C4-2B (cell line): ENCODE measurements at regions not wholly inside any gene's neighbourhood (a gene's known extent, or its start where the extent isn't known, plus 50 kb on each side); places are given as distances from the start of the nearest gene placed in this dataset.

ENCODE experiments used
- ZFX ChIP-seq: fragments of 450-650 bp; IDR thresholded peaks from 2 replicates; pipeline ENCODE4 v1.6.1; 2017
- TF ChIP-seq, protein P1 (sequence below): fragments of 450-650 bp; conservative IDR thresholded peaks from 2 replicates; pipeline ENCODE4 v1.5.1; 2017; ENCODE audit warnings: mild to moderate bottlenecking

DNA sequence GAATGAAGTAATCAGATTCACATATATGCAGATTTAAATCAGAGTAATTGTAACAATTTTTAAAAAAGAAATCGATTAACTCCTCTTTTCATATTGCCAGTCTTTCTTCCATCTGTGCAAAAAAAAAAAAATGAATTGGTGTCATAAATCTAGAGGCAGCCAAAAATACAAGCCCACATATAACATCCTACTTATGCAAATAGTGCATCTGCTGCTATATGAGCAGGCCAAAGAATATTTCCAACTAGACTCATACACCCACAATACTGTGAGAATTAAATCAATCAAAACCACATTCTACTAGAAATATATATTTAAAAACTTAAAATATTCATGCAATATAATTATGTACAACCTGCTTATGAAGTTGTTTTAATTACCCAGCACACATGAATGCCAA lies 298.1 kb upstream of the TRAM1L1 start:
- TF ChIP-seq, protein P1, sequence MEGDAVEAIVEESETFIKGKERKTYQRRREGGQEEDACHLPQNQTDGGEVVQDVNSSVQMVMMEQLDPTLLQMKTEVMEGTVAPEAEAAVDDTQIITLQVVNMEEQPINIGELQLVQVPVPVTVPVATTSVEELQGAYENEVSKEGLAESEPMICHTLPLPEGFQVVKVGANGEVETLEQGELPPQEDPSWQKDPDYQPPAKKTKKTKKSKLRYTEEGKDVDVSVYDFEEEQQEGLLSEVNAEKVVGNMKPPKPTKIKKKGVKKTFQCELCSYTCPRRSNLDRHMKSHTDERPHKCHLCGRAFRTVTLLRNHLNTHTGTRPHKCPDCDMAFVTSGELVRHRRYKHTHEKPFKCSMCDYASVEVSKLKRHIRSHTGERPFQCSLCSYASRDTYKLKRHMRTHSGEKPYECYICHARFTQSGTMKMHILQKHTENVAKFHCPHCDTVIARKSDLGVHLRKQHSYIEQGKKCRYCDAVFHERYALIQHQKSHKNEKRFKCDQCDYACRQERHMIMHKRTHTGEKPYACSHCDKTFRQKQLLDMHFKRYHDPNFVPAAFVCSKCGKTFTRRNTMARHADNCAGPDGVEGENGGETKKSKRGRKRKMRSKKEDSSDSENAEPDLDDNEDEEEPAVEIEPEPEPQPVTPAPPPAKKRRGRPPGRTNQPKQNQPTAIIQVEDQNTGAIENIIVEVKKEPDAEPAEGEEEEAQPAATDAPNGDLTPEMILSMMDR = no peak
- no peak for TF ChIP-seq ZFX
